H1 (cell line): ENCODE measurements at regions not wholly inside any gene's neighbourhood (a gene's known extent, or its start where the extent isn't known, plus 50 kb on each side); places are given as distances from the start of the nearest gene placed in this dataset.

ENCODE experiments used
- ATF2 ChIP-seq: IDR thresholded peaks from 2 replicates; pipeline ENCODE4 v1.6.1; 2012; ENCODE audit warnings: low read length, inconsistent platforms
- CREB1 ChIP-seq: IDR thresholded peaks from 2 replicates; pipeline ENCODE4 v1.6.1; 2012; ENCODE audit warnings: inconsistent platforms
- JUND ChIP-seq: IDR thresholded peaks from 2 replicates; pipeline ENCODE4 v1.6.1; 2011; ENCODE audit warnings: mild to moderate bottlenecking, improper control_type of control experiment, low read length
- MAX ChIP-seq: IDR thresholded peaks from 2 replicates; pipeline ENCODE4 v1.6.1; 2012; ENCODE audit warnings: inconsistent platforms
- RAD21 ChIP-seq, 2 experiments: IDR thresholded peaks in 1 of 2; conservative IDR thresholded peaks in 1 of 2; 2 replicates each; pipeline ENCODE4 v1.6.1; 2011; ENCODE audit warnings: low read depth in 2 of 2, low read length in 2 of 2, improper control_type of control experiment in 1 of 2, inconsistent platforms in 1 of 2, mild to moderate bottlenecking in 1 of 2, moderate library complexity in 1 of 2
- TAF1 ChIP-seq: IDR thresholded peaks from 2 replicates; pipeline ENCODE4 v1.6.1; 2011; ENCODE audit warnings: mild to moderate bottlenecking, low read depth, low read length
- TBP ChIP-seq: IDR thresholded peaks from 2 replicates; pipeline ENCODE4 v1.6.1; 2011; ENCODE audit warnings: low read depth, low read length, improper control_type of control experiment
- TEAD4 ChIP-seq: IDR thresholded peaks from 2 replicates; pipeline ENCODE4 v1.6.1; 2012; ENCODE audit warnings: low read depth, low read length, inconsistent platforms, mixed read lengths

- no peak for TF ChIP-seq ATF2
- TF ChIP-seq TEAD4, result no peak
- no peak for TF ChIP-seq CREB1
- no peak for TF ChIP-seq MAX
- no peak for TF ChIP-seq TBP
- TF ChIP-seq RAD21 (IDR thresholded peaks at IDR 0.05 in 1 of 2, conservative IDR thresholded peaks at IDR 0.05 in 1 of 2; ENCODE audit: low read depth in 2 of 2, low read length in 2 of 2), result no peak
- TF ChIP-seq JUND, result no peak
- TF ChIP-seq TAF1, result no peak
These were observed 70.6 kb upstream of the DEFB112 start (continued) for GRCh38 chr6:50120300-50120699.
